ENCODE measurements at regions not wholly inside any gene's neighbourhood (a gene's known extent, or its start where the extent isn't known, plus 50 kb on each side); places are given as distances from the start of the nearest gene placed in this dataset.

DNA sequence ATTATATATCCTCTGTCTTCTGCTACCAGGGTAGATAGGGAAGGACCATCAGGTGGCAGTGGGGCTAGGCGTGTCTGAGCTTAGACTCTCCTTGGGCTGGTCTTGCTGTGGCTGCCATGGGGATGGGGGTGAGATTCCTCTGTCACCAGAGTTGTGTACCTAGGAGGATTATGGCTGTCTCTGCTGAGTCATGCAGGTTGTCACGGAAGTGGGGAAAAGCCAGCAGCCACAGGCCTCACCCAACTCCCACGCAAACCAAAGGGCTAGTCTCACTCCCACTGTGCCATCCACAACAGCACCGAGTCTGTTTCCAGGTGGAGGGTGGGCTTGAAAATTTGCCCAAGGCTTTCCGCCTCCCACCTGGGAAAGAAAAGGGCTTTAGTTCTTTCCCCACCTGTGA is 476.1 kb downstream of the CYLC2 start:
- Mint-ChIP-seq H3K9me3 (no peaks in the 10 kb centered on the region), H3K27ac (no peak overlapping the region), H3K4me1 (ENCODE audit: low read depth) (no peaks in the 10 kb centered on the region), H3K27me3 (ENCODE audit: insufficient read depth) (no peaks in the 10 kb centered on the region), H3K36me3 (ENCODE audit: low read depth) (no peaks in the 10 kb centered on the region), H3K4me3 (no peak overlapping the region)
- intact Hi-C loops (cut with micrococcal nuclease) = no loop called here
- DNase-seq (ENCODE audit: low spot score) = no peak

DNA sequence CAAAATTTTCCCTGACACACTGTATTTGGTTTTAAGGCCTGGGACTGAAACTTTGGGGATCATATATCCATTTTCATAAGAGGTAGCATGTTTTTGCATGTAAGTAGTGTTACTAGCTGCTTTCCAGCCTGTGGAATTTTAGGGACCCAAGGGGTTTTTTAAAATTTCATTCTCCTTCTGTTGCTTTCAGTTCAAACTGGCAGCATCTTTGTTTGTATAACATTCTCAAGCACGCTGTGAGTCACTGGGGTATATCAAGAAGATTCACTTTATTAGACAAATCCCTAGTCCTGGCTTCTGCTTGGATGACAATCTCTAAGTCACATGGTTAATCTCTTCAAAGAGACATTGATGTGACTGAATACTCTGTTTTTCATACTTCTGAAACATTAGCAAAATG is 479.0 kb downstream of the CYLC2 start:
- no peaks in the 10 kb centered on the region for H3K27me3 Mint-ChIP-seq (ENCODE audit: insufficient read depth)
- no peak overlapping the region for H3K4me3 Mint-ChIP-seq
- no peak for DNase-seq (ENCODE audit: low spot score)
- intact Hi-C loops (cut with micrococcal nuclease) = no loop called here
- H3K36me3 Mint-ChIP-seq (ENCODE audit: low read depth) = no peaks in the 10 kb centered on the region
- no peaks in the 10 kb centered on the region for H3K4me1 Mint-ChIP-seq (ENCODE audit: low read depth)
- H3K9me3 Mint-ChIP-seq = peaks cover 3% of the 10 kb centered on the region
- no peak overlapping the region for H3K27ac Mint-ChIP-seq

DNA sequence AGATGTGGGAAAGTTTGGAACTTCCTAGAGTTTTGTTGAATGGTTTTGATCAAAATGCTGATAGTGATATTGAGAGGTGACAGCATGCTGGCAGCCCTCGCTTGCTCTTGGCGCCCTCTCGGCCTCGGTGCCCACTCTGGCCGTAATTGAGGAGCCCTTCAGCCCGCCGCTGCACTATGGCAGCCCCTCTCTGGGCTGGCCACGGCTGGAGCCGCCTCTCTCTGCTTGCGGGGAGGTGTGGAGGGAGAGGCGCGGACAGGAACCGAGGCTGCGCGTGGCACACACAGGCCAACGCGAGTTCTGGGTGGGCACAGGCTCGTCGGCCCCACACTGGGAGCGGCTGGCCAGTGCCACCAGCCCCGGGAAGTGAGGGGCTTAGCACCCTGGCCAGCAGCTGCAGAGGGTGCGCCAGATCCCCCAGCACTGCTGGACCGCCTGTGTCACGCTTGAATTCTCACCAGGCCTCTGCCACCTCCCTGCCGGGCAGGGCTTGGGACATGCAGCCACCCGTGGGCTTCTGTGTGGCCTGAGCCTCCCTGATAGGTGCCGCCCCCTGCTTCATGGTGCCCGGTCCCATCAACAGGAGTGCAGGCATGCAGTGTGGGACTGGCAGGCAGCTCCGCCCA is 488.5 kb downstream of the CYLC2 start:
- no peak overlapping the region for H3K4me3 Mint-ChIP-seq
- peaks cover 7% of the 10 kb centered on the region for H3K9me3 Mint-ChIP-seq
- no peak overlapping the region for H3K27ac Mint-ChIP-seq
- H3K27me3 Mint-ChIP-seq (ENCODE audit: insufficient read depth) = no peaks in the 10 kb centered on the region
- DNase-seq (ENCODE audit: low spot score) = no peak
- intact Hi-C loops (cut with micrococcal nuclease) = no loop called here
- no peaks in the 10 kb centered on the region for H3K4me1 Mint-ChIP-seq (ENCODE audit: low read depth)
- H3K36me3 Mint-ChIP-seq (ENCODE audit: low read depth) = no peaks in the 10 kb centered on the region

DNA sequence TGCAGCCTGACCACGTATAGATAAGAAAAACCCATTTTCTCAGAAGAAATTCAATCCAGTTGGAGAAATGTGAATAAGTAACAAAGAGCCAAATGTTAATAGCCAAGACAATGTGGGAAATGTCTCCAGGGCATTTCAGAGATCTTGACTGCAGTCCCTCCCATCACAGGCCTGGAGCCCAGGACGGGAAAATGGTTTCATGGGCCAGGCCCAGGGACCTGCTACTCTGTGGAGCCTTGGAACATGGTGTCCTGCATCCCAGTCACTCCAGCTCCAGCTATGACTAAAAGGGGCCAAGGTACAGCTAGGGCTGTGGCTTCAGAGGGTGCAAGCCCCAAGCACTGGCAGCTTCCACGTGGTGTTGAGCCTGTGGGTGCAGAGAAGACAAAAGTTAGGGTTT is 490.0 kb downstream of the CYLC2 start:
- peaks cover 7% of the 10 kb centered on the region for H3K9me3 Mint-ChIP-seq
- H3K4me3 Mint-ChIP-seq = no peak overlapping the region
- no peaks in the 10 kb centered on the region for H3K36me3 Mint-ChIP-seq (ENCODE audit: low read depth)
- DNase-seq (ENCODE audit: low spot score) = no peak
- no peak overlapping the region for H3K27ac Mint-ChIP-seq
- intact Hi-C loops (cut with micrococcal nuclease) = no loop called here
- H3K4me1 Mint-ChIP-seq (ENCODE audit: low read depth) = no peaks in the 10 kb centered on the region
- no peaks in the 10 kb centered on the region for H3K27me3 Mint-ChIP-seq (ENCODE audit: insufficient read depth)

DNA sequence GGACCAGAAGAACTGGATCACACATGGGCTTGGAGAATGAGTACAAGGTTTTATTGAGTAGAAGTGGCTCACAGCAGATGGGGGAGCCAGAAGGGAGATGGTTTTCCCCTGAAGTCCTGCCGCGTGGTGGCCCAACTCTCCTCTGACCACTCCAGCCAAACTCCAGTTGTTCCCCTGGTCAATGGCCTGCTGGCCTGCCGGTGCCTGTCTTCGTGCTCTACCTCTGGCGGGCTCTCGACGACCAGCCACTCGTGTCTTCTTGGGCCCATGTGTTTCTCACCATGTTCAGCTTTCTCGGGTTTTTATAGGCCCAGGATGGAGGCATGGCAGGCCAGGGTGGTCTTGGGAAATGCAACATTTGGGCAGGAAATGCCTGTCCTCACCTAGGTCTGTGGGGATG is 519.6 kb downstream of the CYLC2 start:
- intact Hi-C loops (cut with micrococcal nuclease) = no loop called here
- peaks cover 3% of the 10 kb centered on the region for H3K9me3 Mint-ChIP-seq
- no peak overlapping the region for H3K27ac Mint-ChIP-seq
- no peaks in the 10 kb centered on the region for H3K27me3 Mint-ChIP-seq (ENCODE audit: insufficient read depth)
- DNase-seq (ENCODE audit: low spot score) = no peak
- H3K36me3 Mint-ChIP-seq (ENCODE audit: low read depth) = no peaks in the 10 kb centered on the region
- no peak overlapping the region for H3K4me3 Mint-ChIP-seq
- no peaks in the 10 kb centered on the region for H3K4me1 Mint-ChIP-seq (ENCODE audit: low read depth)

DNA sequence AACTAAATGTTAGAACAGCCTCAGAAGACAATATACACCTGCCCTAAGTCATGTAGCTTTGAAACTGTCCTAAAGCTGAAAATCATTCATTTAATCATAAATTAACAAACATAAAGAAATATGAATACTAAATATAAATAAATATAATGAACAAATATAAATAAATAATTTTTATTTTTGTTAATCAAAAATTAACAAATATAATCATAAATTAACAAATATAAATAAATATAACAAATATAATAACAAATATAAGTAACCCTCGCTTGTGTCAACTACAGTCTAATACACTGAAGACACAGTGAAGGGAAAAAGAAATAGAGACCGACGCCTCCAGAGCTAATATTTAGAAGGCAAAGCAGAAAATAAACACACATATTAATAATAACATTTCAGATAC is 527.3 kb downstream of the CYLC2 start:
- H3K36me3 Mint-ChIP-seq (ENCODE audit: low read depth) = no peaks in the 10 kb centered on the region
- H3K27ac Mint-ChIP-seq = no peak overlapping the region
- DNase-seq (ENCODE audit: low spot score) = no peak
- H3K4me1 Mint-ChIP-seq (ENCODE audit: low read depth) = no peaks in the 10 kb centered on the region
- H3K4me3 Mint-ChIP-seq = no peak overlapping the region
- no peaks in the 10 kb centered on the region for H3K27me3 Mint-ChIP-seq (ENCODE audit: insufficient read depth)
- no peaks in the 10 kb centered on the region for H3K9me3 Mint-ChIP-seq
- intact Hi-C loops (cut with micrococcal nuclease) = no loop called here

DNA sequence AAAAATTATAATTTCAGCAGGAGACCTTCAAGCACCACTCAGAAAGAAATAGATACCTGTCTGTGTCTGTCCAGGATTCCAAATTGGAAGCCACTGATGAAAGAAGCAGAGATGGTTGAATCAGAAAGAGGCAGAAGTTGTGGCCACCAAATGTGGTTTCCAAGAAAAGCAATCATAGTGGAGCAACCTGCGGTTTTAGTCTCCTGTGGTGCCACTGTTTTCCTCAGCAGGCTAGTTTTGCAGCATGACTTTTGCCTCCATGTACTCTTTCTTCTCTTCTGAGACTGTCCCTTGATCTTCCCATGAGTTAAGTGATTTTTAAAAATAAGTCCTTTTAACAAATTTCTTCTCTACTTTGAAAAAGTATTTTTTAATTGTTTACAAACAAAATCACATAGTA is 535.8 kb downstream of the CYLC2 start:
- intact Hi-C loops (cut with micrococcal nuclease) = no loop called here
- H3K4me1 Mint-ChIP-seq (ENCODE audit: low read depth) = no peaks in the 10 kb centered on the region
- no peaks in the 10 kb centered on the region for H3K36me3 Mint-ChIP-seq (ENCODE audit: low read depth)
- no peaks in the 10 kb centered on the region for H3K27me3 Mint-ChIP-seq (ENCODE audit: insufficient read depth)
- H3K9me3 Mint-ChIP-seq = peaks cover 5% of the 10 kb centered on the region
- no peak for DNase-seq (ENCODE audit: low spot score)
- H3K4me3 Mint-ChIP-seq = no peak overlapping the region
- no peak overlapping the region for H3K27ac Mint-ChIP-seq

DNA sequence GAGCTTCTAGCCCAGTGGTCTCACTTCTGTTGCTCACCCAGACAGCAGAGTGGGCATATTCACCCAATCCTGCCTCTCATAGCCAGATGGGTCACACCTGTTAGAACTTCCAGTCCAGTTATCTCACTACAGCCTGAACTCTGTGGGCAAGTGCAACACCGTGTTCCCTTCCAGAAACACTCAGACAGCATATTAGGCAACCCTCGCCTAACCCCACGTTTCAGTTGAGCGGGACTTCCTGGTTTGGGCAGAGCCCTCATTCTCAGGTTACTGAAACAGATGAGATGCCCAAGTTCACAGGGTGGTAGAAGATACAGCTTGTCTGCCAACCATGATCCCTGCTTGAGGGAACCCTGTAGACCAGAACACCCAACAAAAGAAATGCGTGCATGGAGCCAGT is 538.2 kb downstream of the CYLC2 start:
- intact Hi-C loops (cut with micrococcal nuclease) = no loop called here
- H3K9me3 Mint-ChIP-seq = peaks cover 12% of the 10 kb centered on the region
- H3K4me1 Mint-ChIP-seq (ENCODE audit: low read depth) = no peaks in the 10 kb centered on the region
- no peak overlapping the region for H3K27ac Mint-ChIP-seq
- H3K27me3 Mint-ChIP-seq (ENCODE audit: insufficient read depth) = no peaks in the 10 kb centered on the region
- H3K36me3 Mint-ChIP-seq (ENCODE audit: low read depth) = no peaks in the 10 kb centered on the region
- no peak overlapping the region for H3K4me3 Mint-ChIP-seq
- DNase-seq (ENCODE audit: low spot score) = no peak

DNA sequence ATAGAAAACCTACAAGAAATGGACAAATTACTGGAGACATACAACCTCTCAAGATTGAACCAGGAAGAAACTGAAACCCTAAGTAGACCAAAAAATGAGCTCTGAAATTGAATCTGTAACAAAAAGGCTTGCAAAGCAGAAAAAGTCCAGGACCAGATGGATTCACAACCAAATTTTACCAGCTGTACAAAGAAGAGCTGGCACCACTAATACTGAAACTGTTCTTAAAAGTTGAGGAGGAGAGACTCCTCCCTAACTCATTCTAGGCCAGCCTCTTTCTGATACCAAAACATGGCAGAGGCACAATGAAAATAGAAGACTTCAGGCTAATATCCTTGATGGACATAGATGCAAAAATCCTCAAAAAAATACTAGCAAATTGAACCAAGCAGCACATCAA is 542.3 kb downstream of the CYLC2 start:
- Mint-ChIP-seq H3K36me3 (ENCODE audit: low read depth) (no peaks in the 10 kb centered on the region), H3K4me3 (no peak overlapping the region), H3K4me1 (ENCODE audit: low read depth) (no peaks in the 10 kb centered on the region), H3K27me3 (ENCODE audit: insufficient read depth) (no peaks in the 10 kb centered on the region), H3K27ac (no peak overlapping the region), H3K9me3 (peaks cover 12% of the 10 kb centered on the region)
- DNase-seq (ENCODE audit: low spot score) = no peak
- intact Hi-C loops (cut with micrococcal nuclease) = no loop called here

DNA sequence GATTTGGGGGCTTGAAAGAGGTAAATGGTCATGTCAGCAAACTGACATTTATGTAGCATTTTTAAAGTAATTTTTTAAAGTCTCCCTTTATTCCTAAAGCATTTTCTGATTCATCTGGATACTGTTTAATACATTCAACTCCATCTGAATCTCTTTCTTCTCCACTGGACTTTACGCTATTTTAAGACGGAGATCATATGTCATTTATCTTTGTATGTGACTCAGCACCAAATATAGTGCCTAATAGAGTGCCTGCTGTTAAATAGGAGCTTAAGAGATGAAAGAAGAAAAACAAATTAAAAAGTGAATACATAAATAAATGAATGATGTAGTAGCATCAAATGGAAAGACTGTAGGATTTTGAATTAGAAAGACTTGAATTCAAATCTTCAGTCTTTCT is 548.8 kb upstream of the SMC2 start:
- Mint-ChIP-seq H3K4me3 (no peak overlapping the region), H3K4me1 (ENCODE audit: low read depth) (no peaks in the 10 kb centered on the region), H3K27me3 (ENCODE audit: insufficient read depth) (no peaks in the 10 kb centered on the region), H3K27ac (no peak overlapping the region), H3K36me3 (ENCODE audit: low read depth) (no peaks in the 10 kb centered on the region), H3K9me3 (peaks cover 4% of the 10 kb centered on the region)
- intact Hi-C loops (cut with micrococcal nuclease) = no loop called here
- DNase-seq (ENCODE audit: low spot score) = no peak

DNA sequence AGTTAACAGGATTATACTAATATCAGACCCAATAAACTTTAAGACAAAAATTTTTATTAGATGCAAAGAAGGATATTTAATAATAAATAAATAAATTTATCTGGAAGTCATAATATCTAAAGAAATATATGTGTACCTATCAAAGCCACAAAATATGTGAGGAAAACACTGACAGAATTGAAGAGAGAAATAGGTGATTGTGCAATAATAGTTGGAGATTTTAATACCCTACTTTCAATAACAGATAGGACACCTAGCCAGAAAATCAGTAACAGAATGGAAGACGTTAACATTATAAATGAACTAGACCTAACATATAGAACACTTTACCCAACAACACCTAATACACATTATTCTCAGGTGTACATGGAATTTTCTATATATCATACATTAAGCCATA is 541.4 kb upstream of the SMC2 start:
- no peak overlapping the region for H3K4me3 Mint-ChIP-seq
- peaks cover 4% of the 10 kb centered on the region for H3K9me3 Mint-ChIP-seq
- intact Hi-C loops (cut with micrococcal nuclease) = no loop called here
- H3K4me1 Mint-ChIP-seq (ENCODE audit: low read depth) = no peaks in the 10 kb centered on the region
- no peaks in the 10 kb centered on the region for H3K36me3 Mint-ChIP-seq (ENCODE audit: low read depth)
- no peak overlapping the region for H3K27ac Mint-ChIP-seq
- no peak for DNase-seq (ENCODE audit: low spot score)
- no peaks in the 10 kb centered on the region for H3K27me3 Mint-ChIP-seq (ENCODE audit: insufficient read depth)

DNA sequence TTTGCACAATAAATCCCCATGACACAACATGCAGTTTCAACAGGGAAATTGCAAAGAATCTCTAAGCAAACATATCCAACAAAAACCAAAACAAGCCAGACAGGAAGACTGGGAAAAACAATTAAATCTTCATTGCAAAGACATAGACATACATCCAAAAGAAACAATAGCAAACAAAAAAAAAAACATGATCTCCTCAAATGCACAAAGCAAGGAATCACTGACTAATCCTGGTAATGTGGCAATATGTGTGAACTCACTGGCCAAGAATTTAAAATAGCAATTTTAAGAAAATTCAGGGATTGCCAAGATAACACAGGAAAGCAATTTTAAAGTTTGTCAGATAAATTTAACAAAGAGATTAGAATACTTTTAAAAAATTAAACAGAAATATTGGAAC is 520.1 kb upstream of the SMC2 start:
- Mint-ChIP-seq H3K4me1 (ENCODE audit: low read depth) (no peaks in the 10 kb centered on the region), H3K27ac (no peak overlapping the region), H3K27me3 (ENCODE audit: insufficient read depth) (no peaks in the 10 kb centered on the region), H3K36me3 (ENCODE audit: low read depth) (no peaks in the 10 kb centered on the region), H3K4me3 (no peak overlapping the region), H3K9me3 (peaks cover 12% of the 10 kb centered on the region)
- intact Hi-C loops (cut with micrococcal nuclease) = no loop called here
- DNase-seq (ENCODE audit: low spot score) = no peak

DNA sequence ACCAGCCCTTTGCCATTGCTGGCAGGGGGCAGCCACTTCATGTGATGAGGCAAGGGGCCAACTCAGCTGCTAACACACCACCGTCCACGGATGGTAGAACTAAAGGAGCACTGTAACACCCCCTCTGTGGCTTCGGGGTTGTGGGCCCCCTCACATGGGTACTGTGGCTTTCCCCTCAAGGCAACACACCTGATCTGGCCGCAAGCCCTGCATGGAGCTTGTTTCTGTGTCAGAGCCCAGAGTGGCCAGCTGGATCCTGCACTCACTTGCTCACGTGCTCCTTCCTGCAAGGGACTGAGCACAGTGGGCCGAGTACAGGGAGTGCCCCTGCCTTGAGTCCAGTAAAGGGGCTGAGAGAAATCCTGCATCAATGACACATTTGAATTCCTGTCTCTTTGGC is 507.4 kb upstream of the SMC2 start:
- Mint-ChIP-seq H3K27ac (no peak overlapping the region), H3K4me3 (no peak overlapping the region), H3K27me3 (ENCODE audit: insufficient read depth) (no peaks in the 10 kb centered on the region), H3K36me3 (ENCODE audit: low read depth) (no peaks in the 10 kb centered on the region), H3K9me3 (no peaks in the 10 kb centered on the region), H3K4me1 (ENCODE audit: low read depth) (no peaks in the 10 kb centered on the region)
- no peak for DNase-seq (ENCODE audit: low spot score)
- intact Hi-C loops (cut with micrococcal nuclease) = no loop called here

DNA sequence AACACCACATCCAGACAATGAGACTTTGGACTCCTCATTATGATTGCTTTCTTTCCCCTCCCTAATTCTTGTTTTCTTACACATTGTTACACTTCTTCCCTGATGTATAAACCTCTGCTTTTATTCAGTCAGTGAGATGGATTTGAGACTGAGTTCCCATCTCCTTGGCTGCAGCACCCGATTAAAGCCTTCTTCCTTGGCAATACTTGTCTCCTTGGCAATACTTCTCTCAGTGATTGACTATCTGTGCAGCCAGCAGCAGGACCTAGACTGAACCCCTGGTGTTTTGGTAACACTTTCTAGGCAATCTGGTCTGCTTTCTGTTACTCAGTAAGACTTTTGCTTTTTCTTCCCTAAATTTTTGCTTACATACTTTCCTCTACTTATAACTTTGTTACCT is 492.8 kb upstream of the SMC2 start:
- H3K4me3 Mint-ChIP-seq = no peak overlapping the region
- no peak for DNase-seq (ENCODE audit: low spot score)
- no peaks in the 10 kb centered on the region for H3K36me3 Mint-ChIP-seq (ENCODE audit: low read depth)
- H3K27ac Mint-ChIP-seq = no peak overlapping the region
- intact Hi-C loops (cut with micrococcal nuclease) = no loop called here
- no peaks in the 10 kb centered on the region for H3K27me3 Mint-ChIP-seq (ENCODE audit: insufficient read depth)
- H3K9me3 Mint-ChIP-seq = peaks cover 17% of the 10 kb centered on the region
- no peaks in the 10 kb centered on the region for H3K4me1 Mint-ChIP-seq (ENCODE audit: low read depth)

Data from activated T-helper 1 cell treated with anti-CD3 and anti-CD28 coated beads, Interleukin-12 subunit alpha, Interleukin-12 subunit beta, Interleukin-2, Interleukin-4 antibody, amounts not matched to agents 30 ng/mL and 10 ng/mL and 1 ng/mL, durations not matched to agents 14 hours and 24 hours and 36 hours (primary cell).